Natural killer cell (primary cell): ENCODE measurements at regions not wholly inside any gene's neighbourhood (a gene's known extent, or its start where the extent isn't known, plus 50 kb on each side); places are given as distances from the start of the nearest gene placed in this dataset.

Source experiments
- ATAC-seq, 3 donors: fragments of 150-1000 bp in 2 of 3; fragments of 200-7000 bp in 1 of 3; cut with Tn5 transposase; 1 replicate in 1 of 3; 2 replicates in 2 of 3; pipeline ENCODE4 v1.10.0; 2021; ENCODE audit warnings: mild to moderate bottlenecking in 2 of 3, moderate library complexity in 2 of 3
- DNase-seq, 2 donors: peaks; one replicate each; pipeline versions ENCODE4 v3.0.0 to v3.0.0-alpha.2; 2013 to 2021; ENCODE audit warnings: mixed read lengths in 1 of 2
- H3K27ac ChIP-seq: one replicate; pipeline ENCODE4 v1.5.1; 2013; ENCODE audit warnings: mild to moderate bottlenecking, low read length
- H3K27me3 ChIP-seq: one replicate; pipeline ENCODE4 v1.6.1; 2013; ENCODE audit warnings: low read length; ENCODE audit not compliant: control insufficient read depth, insufficient read depth
- H3K36me3 ChIP-seq: one replicate; pipeline ENCODE4 v1.6.1; 2013; ENCODE audit warnings: low read length; ENCODE audit not compliant: control insufficient read depth, insufficient read depth
- H3K4me1 ChIP-seq: one replicate; pipeline ENCODE4 v1.6.1; 2013; ENCODE audit warnings: low read length; ENCODE audit not compliant: control insufficient read depth, insufficient read depth
- H3K4me3 ChIP-seq: one replicate; pipeline ENCODE4 v1.5.1; 2013; ENCODE audit warnings: low read length
- H3K9me3 ChIP-seq: one replicate; pipeline ENCODE4 v1.6.1; 2013; ENCODE audit warnings: low read length; ENCODE audit not compliant: control insufficient read depth, insufficient read depth
- H3K27ac Mint-ChIP-seq, 2 donors: one replicate each; pipeline ENCODE4 v1.8.0; 2022; ENCODE audit warnings: mild to moderate bottlenecking in 2 of 2, mixed read lengths in 2 of 2, moderate library complexity in 1 of 2
- H3K27me3 Mint-ChIP-seq, 2 donors: one replicate each; pipeline ENCODE4 v1.8.0; 2022; ENCODE audit warnings: low read depth in 2 of 2, mixed read lengths in 2 of 2
- H3K36me3 Mint-ChIP-seq: one replicate; pipeline ENCODE4 v1.8.0; 2022; ENCODE audit warnings: mixed read lengths
- H3K4me1 Mint-ChIP-seq, 2 donors: one replicate each; pipeline ENCODE4 v1.8.0; 2022; ENCODE audit warnings: mixed read lengths in 2 of 2
- H3K4me3 Mint-ChIP-seq: one replicate; pipeline ENCODE4 v1.8.0; 2022; ENCODE audit warnings: mild to moderate bottlenecking, moderate library complexity, mixed read lengths
- H3K9me3 Mint-ChIP-seq, 2 donors: one replicate each; pipeline ENCODE4 v1.8.0; 2022; ENCODE audit warnings: mixed read lengths in 2 of 2
- WGBS: methylation state at CpG from one replicate; pipeline ENCODE4 v1.1.7; 2013; ENCODE audit warnings: missing lambda C conversion rate; ENCODE audit not compliant: insufficient coverage; 5-methylcytosine and 5-hydroxymethylcytosine counted together
- intact Hi-C: fragments of 100-400 bp; cut with micrococcal nuclease; formaldehyde crosslinking; loops from one replicate; pipeline ENCODE4 v1.14.2; 2022
- TF ChIP-seq, protein P1 (sequence below): fragments of 200-600 bp; IDR thresholded peaks from one replicate; pipeline ENCODE4 v1.8.0; 2022; ENCODE audit warnings: antibody characterized with exemption

- no peaks in the 10 kb centered on the region for H3K27me3 ChIP-seq
- intact Hi-C loops: no loop called here
- Mint-ChIP-seq H3K36me3 (no peaks in the 10 kb centered on the region), H3K4me3 (no peak overlapping the region), H3K9me3 (peaks cover 2 to 7% of the 10 kb centered on the region in 2 donors), H3K27me3 (no peaks in the 10 kb centered on the region), H3K27ac (no peak overlapping the region), H3K4me1 (no peaks in the 10 kb centered on the region)
- TF ChIP-seq, protein P1, sequence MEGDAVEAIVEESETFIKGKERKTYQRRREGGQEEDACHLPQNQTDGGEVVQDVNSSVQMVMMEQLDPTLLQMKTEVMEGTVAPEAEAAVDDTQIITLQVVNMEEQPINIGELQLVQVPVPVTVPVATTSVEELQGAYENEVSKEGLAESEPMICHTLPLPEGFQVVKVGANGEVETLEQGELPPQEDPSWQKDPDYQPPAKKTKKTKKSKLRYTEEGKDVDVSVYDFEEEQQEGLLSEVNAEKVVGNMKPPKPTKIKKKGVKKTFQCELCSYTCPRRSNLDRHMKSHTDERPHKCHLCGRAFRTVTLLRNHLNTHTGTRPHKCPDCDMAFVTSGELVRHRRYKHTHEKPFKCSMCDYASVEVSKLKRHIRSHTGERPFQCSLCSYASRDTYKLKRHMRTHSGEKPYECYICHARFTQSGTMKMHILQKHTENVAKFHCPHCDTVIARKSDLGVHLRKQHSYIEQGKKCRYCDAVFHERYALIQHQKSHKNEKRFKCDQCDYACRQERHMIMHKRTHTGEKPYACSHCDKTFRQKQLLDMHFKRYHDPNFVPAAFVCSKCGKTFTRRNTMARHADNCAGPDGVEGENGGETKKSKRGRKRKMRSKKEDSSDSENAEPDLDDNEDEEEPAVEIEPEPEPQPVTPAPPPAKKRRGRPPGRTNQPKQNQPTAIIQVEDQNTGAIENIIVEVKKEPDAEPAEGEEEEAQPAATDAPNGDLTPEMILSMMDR: no peak
- no peak overlapping the region for H3K4me3 ChIP-seq
- no peak overlapping the region for H3K27ac ChIP-seq
- ATAC-seq (no peak), DNase-seq (no peak)
- H3K9me3 ChIP-seq: no peaks in the 10 kb centered on the region
- H3K36me3 ChIP-seq: no peaks in the 10 kb centered on the region
- H3K4me1 ChIP-seq: no peaks in the 10 kb centered on the region
Observed at GRCh38 chr14:53740570-53740969, 216.1 kb downstream of the BMP4 start.

- Mint-ChIP-seq H3K4me1 (no peaks in the 10 kb centered on the region), H3K9me3 (peaks cover 6 to 10% of the 10 kb centered on the region in 2 donors), H3K36me3 (no peaks in the 10 kb centered on the region), H3K27ac (no peak overlapping the region), H3K4me3 (no peak overlapping the region), H3K27me3 (no peaks in the 10 kb centered on the region)
- TF ChIP-seq, protein P1: no peak
- WGBS: no CpG with 5 or more reads among the region's 2 CpGs
- DNase-seq (no peak), ATAC-seq (no peak)
- H3K4me1 ChIP-seq: no peaks in the 10 kb centered on the region
- H3K36me3 ChIP-seq: no peaks in the 10 kb centered on the region
- intact Hi-C loops: no loop called here
- no peaks in the 10 kb centered on the region for H3K27me3 ChIP-seq
- H3K27ac ChIP-seq: no peak overlapping the region
- H3K9me3 ChIP-seq: no peaks in the 10 kb centered on the region
- H3K4me3 ChIP-seq: no peak overlapping the region
Observed at GRCh38 chr14:53735916-53736315, 220.7 kb downstream of the BMP4 start.

DNA sequence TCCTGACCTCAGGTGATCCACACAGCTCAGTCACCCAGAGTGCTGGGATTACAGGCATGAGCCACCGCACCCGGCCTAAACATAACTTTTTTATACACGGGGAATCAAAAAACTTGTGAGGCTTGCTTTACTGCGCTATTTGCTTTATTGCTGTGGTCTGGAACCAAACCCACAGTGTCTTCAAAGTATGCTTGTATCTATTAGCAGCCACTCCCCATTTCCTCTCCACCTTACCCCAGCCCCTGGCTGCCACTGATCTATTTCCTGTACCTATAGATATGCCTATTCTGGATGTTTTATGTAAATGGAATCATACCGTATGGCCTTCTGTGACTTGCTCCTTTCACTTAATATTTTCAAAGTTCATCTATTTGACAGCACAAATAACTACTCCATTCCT, 233.4 kb downstream of the BMP4 start:
- H3K4me3 Mint-ChIP-seq: no peak overlapping the region
- 73% methylated on average over 4 of the region's 5 CpGs for WGBS
- H3K27ac Mint-ChIP-seq: no peak overlapping the region
- TF ChIP-seq, protein P1: no peak
- H3K9me3 Mint-ChIP-seq: peaks cover 10 to 11% of the 10 kb centered on the region in 2 donors
- H3K9me3 ChIP-seq: no peaks in the 10 kb centered on the region
- no peaks in the 10 kb centered on the region for H3K27me3 Mint-ChIP-seq
- DNase-seq: no peak
- H3K4me1 Mint-ChIP-seq: no peaks in the 10 kb centered on the region
- H3K27me3 ChIP-seq: no peaks in the 10 kb centered on the region
- peaks cover 6% of the 10 kb centered on the region for H3K36me3 Mint-ChIP-seq
- no peaks in the 10 kb centered on the region for H3K36me3 ChIP-seq
- no peak for ATAC-seq
- H3K4me1 ChIP-seq: no peaks in the 10 kb centered on the region
- no peak overlapping the region for H3K4me3 ChIP-seq
- H3K27ac ChIP-seq: no peak overlapping the region
- intact Hi-C loops: no loop called here

DNA sequence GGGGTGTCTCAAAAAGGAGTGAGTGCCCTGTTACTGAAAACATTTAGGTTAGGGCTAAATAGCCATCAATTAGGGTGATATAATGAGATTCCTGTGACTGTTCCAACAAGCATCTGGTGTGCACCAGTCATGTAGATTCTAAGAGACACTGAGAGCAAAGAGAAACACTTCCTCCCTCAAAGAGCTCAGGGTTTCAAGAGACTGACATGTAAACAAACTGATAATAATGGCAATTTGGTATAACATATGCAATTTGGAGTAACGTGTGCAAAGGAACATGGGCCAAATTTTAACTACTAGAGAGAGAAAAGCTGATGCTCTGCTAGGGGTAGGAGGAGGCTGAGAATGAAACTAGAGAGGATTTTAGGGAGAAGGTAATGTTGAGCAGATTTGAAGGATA, 237.1 kb downstream of the BMP4 start:
- no peaks in the 10 kb centered on the region for H3K36me3 ChIP-seq
- TF ChIP-seq, protein P1: no peak
- H3K27me3 ChIP-seq: no peaks in the 10 kb centered on the region
- Mint-ChIP-seq H3K9me3 (peaks cover 10 to 11% of the 10 kb centered on the region in 2 donors), H3K36me3 (peaks cover 6% of the 10 kb centered on the region), H3K27me3 (no peaks in the 10 kb centered on the region), H3K27ac (no peak overlapping the region), H3K4me3 (no peak overlapping the region), H3K4me1 (no peaks in the 10 kb centered on the region)
- no peak overlapping the region for H3K4me3 ChIP-seq
- no peak for DNase-seq
- intact Hi-C loops: no loop called here
- no peaks in the 10 kb centered on the region for H3K4me1 ChIP-seq
- H3K9me3 ChIP-seq: peaks cover 3% of the 10 kb centered on the region
- 66% methylated on average over 1 of the region's 1 CpG for WGBS
- ATAC-seq: no peak
- H3K27ac ChIP-seq: no peak overlapping the region
